ENCODE measurements at regions not wholly inside any gene's neighbourhood (a gene's known extent, or its start where the extent isn't known, plus 50 kb on each side); places are given as distances from the start of the nearest gene placed in this dataset.

- H3K27ac ChIP-seq (ENCODE audit: poor library complexity, severe bottlenecking) = peak overlapping the region; percentile 62
- H3K4me1 ChIP-seq (ENCODE audit: insufficient read depth, poor library complexity, severe bottlenecking) = peaks cover 38% of the 10 kb centered on the region
- TF ChIP-seq, protein P1, sequence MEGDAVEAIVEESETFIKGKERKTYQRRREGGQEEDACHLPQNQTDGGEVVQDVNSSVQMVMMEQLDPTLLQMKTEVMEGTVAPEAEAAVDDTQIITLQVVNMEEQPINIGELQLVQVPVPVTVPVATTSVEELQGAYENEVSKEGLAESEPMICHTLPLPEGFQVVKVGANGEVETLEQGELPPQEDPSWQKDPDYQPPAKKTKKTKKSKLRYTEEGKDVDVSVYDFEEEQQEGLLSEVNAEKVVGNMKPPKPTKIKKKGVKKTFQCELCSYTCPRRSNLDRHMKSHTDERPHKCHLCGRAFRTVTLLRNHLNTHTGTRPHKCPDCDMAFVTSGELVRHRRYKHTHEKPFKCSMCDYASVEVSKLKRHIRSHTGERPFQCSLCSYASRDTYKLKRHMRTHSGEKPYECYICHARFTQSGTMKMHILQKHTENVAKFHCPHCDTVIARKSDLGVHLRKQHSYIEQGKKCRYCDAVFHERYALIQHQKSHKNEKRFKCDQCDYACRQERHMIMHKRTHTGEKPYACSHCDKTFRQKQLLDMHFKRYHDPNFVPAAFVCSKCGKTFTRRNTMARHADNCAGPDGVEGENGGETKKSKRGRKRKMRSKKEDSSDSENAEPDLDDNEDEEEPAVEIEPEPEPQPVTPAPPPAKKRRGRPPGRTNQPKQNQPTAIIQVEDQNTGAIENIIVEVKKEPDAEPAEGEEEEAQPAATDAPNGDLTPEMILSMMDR (IDR thresholded peaks at IDR 0.05; ENCODE audit: poor library complexity, severe bottlenecking) = no peak
- no peak overlapping the region for H3K4me3 ChIP-seq (ENCODE audit: severe bottlenecking)
- H3K36me3 ChIP-seq (ENCODE audit: low read depth) = no peaks in the 10 kb centered on the region
- ATAC-seq (ENCODE audit: low read depth) (no peak), DNase-seq (ENCODE audit: low spot score) (no peak)
- H3K9me3 ChIP-seq (ENCODE audit: severe bottlenecking) = no peaks in the 10 kb centered on the region
- H3K27me3 ChIP-seq (ENCODE audit: insufficient read depth, poor library complexity, severe bottlenecking) = no peaks in the 10 kb centered on the region
Measured at GRCh38 chr6:4352731-4353130, 217.4 kb upstream of the ECI2 start.

- no peak for ATAC-seq (ENCODE audit: low read depth)
- Histone ChIP-seq H3K4me1 (ENCODE audit: insufficient read depth, poor library complexity, severe bottlenecking) (peaks cover 36% of the 10 kb centered on the region), H3K4me3 (ENCODE audit: severe bottlenecking) (no peak overlapping the region), H3K27me3 (ENCODE audit: insufficient read depth, poor library complexity, severe bottlenecking) (no peaks in the 10 kb centered on the region), H3K9me3 (ENCODE audit: severe bottlenecking) (no peaks in the 10 kb centered on the region), H3K36me3 (ENCODE audit: low read depth) (no peaks in the 10 kb centered on the region), H3K27ac (ENCODE audit: poor library complexity, severe bottlenecking) (peak overlapping the region; percentile 62)
- DNase-seq (ENCODE audit: low spot score) = no peak
- TF ChIP-seq, protein P1 (IDR thresholded peaks at IDR 0.05; ENCODE audit: poor library complexity, severe bottlenecking) = no peak
Measured at GRCh38 chr6:4352322-4352669, 216.9 kb upstream of the ECI2 start.

DNA sequence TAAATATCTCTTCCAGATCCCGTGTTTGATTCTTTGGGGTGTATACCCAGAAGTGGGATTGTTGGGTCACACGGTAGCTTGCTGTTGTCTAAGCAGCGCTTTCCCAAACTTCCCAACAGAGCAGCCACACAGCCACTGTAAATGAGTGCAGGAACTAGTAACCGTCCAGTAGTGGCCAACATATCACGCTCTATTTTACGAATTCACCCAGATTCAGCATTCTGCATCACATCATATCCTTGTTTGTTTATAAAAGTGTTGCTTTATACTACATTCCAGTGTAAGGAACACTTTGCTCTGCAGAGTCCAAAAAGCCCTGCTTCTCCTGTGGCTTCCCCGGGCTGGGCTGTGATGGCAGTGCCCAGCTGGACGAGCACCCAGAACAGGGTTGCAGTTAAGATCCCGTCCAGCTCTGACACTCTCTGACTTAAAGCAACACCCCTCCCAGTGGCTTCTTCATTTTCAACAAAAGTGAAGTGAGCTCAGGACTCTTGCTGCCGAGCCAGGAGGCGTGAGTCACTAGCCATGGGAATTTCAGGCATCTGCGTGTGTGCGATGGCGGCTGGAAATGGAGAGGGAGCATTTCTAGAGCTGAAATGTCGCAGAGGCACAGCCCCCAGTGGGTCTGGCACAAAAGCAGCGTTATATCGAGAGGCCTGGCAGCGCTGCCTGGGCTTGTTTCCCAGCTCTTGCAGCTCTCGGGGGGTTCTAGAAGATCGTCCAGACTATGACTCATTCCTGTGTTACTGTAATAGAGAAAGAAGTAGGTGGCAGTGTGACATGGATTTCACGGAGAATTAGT, 216.3 kb upstream of the ECI2 start:
- peak; percentile 79 for ATAC-seq (ENCODE audit: low read depth)
- Histone ChIP-seq H3K4me1 (ENCODE audit: insufficient read depth, poor library complexity, severe bottlenecking) (peaks cover 35% of the 10 kb centered on the region), H3K36me3 (ENCODE audit: low read depth) (no peaks in the 10 kb centered on the region), H3K4me3 (ENCODE audit: severe bottlenecking) (no peak overlapping the region), H3K9me3 (ENCODE audit: severe bottlenecking) (no peaks in the 10 kb centered on the region), H3K27me3 (ENCODE audit: insufficient read depth, poor library complexity, severe bottlenecking) (no peaks in the 10 kb centered on the region), H3K27ac (ENCODE audit: poor library complexity, severe bottlenecking) (peak overlapping the region; percentile 62)
- DNase-seq (ENCODE audit: low spot score) = no peak
- TF ChIP-seq, protein P1 (IDR thresholded peaks at IDR 0.05; ENCODE audit: poor library complexity, severe bottlenecking) = no peak

DNA sequence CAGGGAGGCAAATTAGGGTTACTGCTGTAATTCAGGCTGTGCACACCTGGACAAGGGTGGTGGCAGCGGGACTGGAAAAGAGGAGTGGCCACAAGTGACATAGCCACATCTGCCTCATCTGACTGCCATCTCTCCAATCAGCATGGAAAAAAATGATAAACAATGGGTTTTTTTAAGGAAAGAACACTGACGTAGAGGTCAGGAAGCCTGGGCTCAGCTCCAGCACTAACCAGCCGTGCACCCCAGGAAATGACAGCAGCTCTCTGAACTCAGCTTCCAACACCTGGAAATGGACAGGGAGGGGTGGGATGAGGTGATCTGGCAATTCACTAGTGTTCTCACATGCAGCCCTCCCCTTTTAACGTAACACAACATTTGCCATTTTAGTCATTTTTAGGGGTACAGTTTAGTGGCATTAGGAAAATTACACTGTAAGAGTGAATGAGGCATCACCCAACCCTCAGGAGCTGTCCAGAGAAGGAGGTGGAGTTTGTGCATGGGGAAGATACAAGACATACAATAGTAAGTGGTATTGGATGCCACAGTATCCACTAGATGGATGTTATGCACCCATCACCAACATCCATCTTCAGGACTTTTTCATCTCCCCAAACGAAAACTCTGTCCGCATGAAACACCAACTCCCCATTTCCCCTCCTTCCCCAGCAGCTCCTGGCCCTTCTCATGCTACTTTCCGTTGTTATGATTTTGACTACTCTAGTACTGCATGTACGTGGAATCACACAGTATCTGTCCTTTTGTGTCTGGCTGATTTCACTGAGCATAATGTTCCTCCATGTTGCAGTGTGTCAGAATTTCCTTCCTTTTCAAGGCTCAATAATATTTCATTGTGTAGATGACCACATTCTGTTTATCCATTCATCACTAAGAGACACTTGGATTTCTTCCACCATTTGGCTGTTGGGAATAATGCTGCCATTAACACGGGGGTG, 215.5 kb upstream of the ECI2 start:
- H3K36me3 ChIP-seq (ENCODE audit: low read depth) = no peaks in the 10 kb centered on the region
- H3K27me3 ChIP-seq (ENCODE audit: insufficient read depth, poor library complexity, severe bottlenecking) = no peaks in the 10 kb centered on the region
- DNase-seq (ENCODE audit: low spot score) = no peak
- no peaks in the 10 kb centered on the region for H3K9me3 ChIP-seq (ENCODE audit: severe bottlenecking)
- TF ChIP-seq, protein P1 (IDR thresholded peaks at IDR 0.05; ENCODE audit: poor library complexity, severe bottlenecking) = no peak
- H3K4me1 ChIP-seq (ENCODE audit: insufficient read depth, poor library complexity, severe bottlenecking) = peaks cover 35% of the 10 kb centered on the region
- peak; percentile 55 for ATAC-seq (ENCODE audit: low read depth)
- peak overlapping the region; percentile 62 for H3K27ac ChIP-seq (ENCODE audit: poor library complexity, severe bottlenecking)
- no peak overlapping the region for H3K4me3 ChIP-seq (ENCODE audit: severe bottlenecking)

Data from RWPE2 (cell line).